ENCODE measurements at regions not wholly inside any gene's neighbourhood (a gene's known extent, or its start where the extent isn't known, plus 50 kb on each side); places are given as distances from the start of the nearest gene placed in this dataset.

GRCh38 chr6:134379076-134379475, 61.2 kb upstream of the SGK1 start:
- Histone ChIP-seq H2AFZ (ENCODE audit: low read length) (no peak overlapping the region), H3K27ac (ENCODE audit: low read length) (no peak overlapping the region), H3K9me3 (replicated peaks; ENCODE audit: insufficient read depth, low read length) (no peaks in the 10 kb centered on the region), H4K20me1 (ENCODE audit: insufficient read depth, low read length) (no peaks in the 10 kb centered on the region), H3K27me3 (replicated peaks; ENCODE audit: insufficient read depth, low read length) (no peaks in the 10 kb centered on the region), H3K4me2 (ENCODE audit: low read depth, low read length) (no peak overlapping the region), H3K4me1 (ENCODE audit: low read length) (peaks cover 10% of the 10 kb centered on the region; the same call in 1 of the 2 replicates), H3K36me3 (replicated peaks; ENCODE audit: insufficient read depth, low read length) (no peaks in the 10 kb centered on the region), H3K9me2 (replicated peaks; ENCODE audit: insufficient read depth, low read length) (no peaks in the 10 kb centered on the region), H3K9ac (ENCODE audit: low read length) (no peak overlapping the region), H3K4me3 (ENCODE audit: low read length) (no peak overlapping the region), H3K79me2 (ENCODE audit: low read length) (no peaks in the 10 kb centered on the region), H3F3A (ENCODE audit: insufficient read depth, low read length) (no peaks in the 10 kb centered on the region)
- no peak for TF ChIP-seq EZH2 (optimal IDR thresholded peaks at IDR 0.05; ENCODE audit: low read depth, low read length)
- no peak for TF ChIP-seq EZH2phosphoT487 (IDR thresholded peaks at IDR 0.05; ENCODE audit: low read length)
- TF ChIP-seq CTCF (IDR thresholded peaks at IDR 0.05; ENCODE audit: low read length): no peak
- no peak for DNase-seq

GRCh38 chr6:134378426-134378825, 60.5 kb upstream of the SGK1 start:
- Histone ChIP-seq H4K20me1 (ENCODE audit: insufficient read depth, low read length) (no peaks in the 10 kb centered on the region), H3K4me1 (ENCODE audit: low read length) (peaks cover 15% of the 10 kb centered on the region; the same call in 1 of the 2 replicates), H3K27me3 (replicated peaks; ENCODE audit: insufficient read depth, low read length) (no peaks in the 10 kb centered on the region), H3K4me3 (ENCODE audit: low read length) (no peak overlapping the region), H3K9me3 (replicated peaks; ENCODE audit: insufficient read depth, low read length) (no peaks in the 10 kb centered on the region), H3K79me2 (ENCODE audit: low read length) (no peaks in the 10 kb centered on the region), H3K9me2 (replicated peaks; ENCODE audit: insufficient read depth, low read length) (no peaks in the 10 kb centered on the region), H3K9ac (ENCODE audit: low read length) (no peak overlapping the region), H2AFZ (ENCODE audit: low read length) (no peak overlapping the region), H3F3A (ENCODE audit: insufficient read depth, low read length) (no peaks in the 10 kb centered on the region), H3K27ac (ENCODE audit: low read length) (no peak overlapping the region), H3K4me2 (ENCODE audit: low read depth, low read length) (no peak overlapping the region), H3K36me3 (replicated peaks; ENCODE audit: insufficient read depth, low read length) (no peaks in the 10 kb centered on the region)
- TF ChIP-seq CTCF (IDR thresholded peaks at IDR 0.05; ENCODE audit: low read length): no peak
- TF ChIP-seq EZH2phosphoT487 (IDR thresholded peaks at IDR 0.05; ENCODE audit: low read length): no peak
- no peak for TF ChIP-seq EZH2 (optimal IDR thresholded peaks at IDR 0.05; ENCODE audit: low read depth, low read length)
- no peak for DNase-seq

- no peaks in the 10 kb centered on the region for H3K79me2 ChIP-seq (ENCODE audit: low read length)
- DNase-seq: no peak
- TF ChIP-seq EZH2 (optimal IDR thresholded peaks at IDR 0.05; ENCODE audit: low read depth, low read length) (no peak), EZH2phosphoT487 (IDR thresholded peaks at IDR 0.05; ENCODE audit: low read length) (no peak), CTCF (IDR thresholded peaks at IDR 0.05; ENCODE audit: low read length) (no peak)
- peaks cover 24% of the 10 kb centered on the region for H3K4me1 ChIP-seq (ENCODE audit: low read length)
- H3K9ac ChIP-seq (ENCODE audit: low read length): no peak overlapping the region
- no peaks in the 10 kb centered on the region for H4K20me1 ChIP-seq (ENCODE audit: insufficient read depth, low read length)
- no peak overlapping the region for H3K4me3 ChIP-seq (ENCODE audit: low read length)
- no peaks in the 10 kb centered on the region for H3K36me3 ChIP-seq (replicated peaks; ENCODE audit: insufficient read depth, low read length)
- no peaks in the 10 kb centered on the region for H3K9me2 ChIP-seq (replicated peaks; ENCODE audit: insufficient read depth, low read length)
- H2AFZ ChIP-seq (ENCODE audit: low read length): no peak overlapping the region
- no peaks in the 10 kb centered on the region for H3K9me3 ChIP-seq (replicated peaks; ENCODE audit: insufficient read depth, low read length)
- no peak overlapping the region for H3K4me2 ChIP-seq (ENCODE audit: low read depth, low read length)
- no peaks in the 10 kb centered on the region for H3F3A ChIP-seq (ENCODE audit: insufficient read depth, low read length)
- no peak overlapping the region for H3K27ac ChIP-seq (ENCODE audit: low read length)
- no peaks in the 10 kb centered on the region for H3K27me3 ChIP-seq (replicated peaks; ENCODE audit: insufficient read depth, low read length)
These were observed 58.9 kb upstream of the SGK1 start for GRCh38 chr6:134376785-134377184.
